AG09309 (cell line): ENCODE measurements at regions not wholly inside any gene's neighbourhood (a gene's known extent, or its start where the extent isn't known, plus 50 kb on each side); places are given as distances from the start of the nearest gene placed in this dataset.

Experiments used
- DNase-seq: peaks from one replicate; pipeline ENCODE4 v3.0.0-alpha.2; 2010; ENCODE audit warnings: low read depth
- H3K4me3 ChIP-seq: 2 replicates; pipeline ENCODE4 v1.5.1; 2011; ENCODE audit warnings: mild to moderate bottlenecking, low read depth, low read length, moderate library complexity; ENCODE audit not compliant: control insufficient read depth
- CTCF ChIP-seq: IDR thresholded peaks from 2 replicates; pipeline ENCODE4 v1.5.1; 2011; ENCODE audit warnings: mild to moderate bottlenecking, low read depth, low read length, inconsistent platforms; ENCODE audit not compliant: insufficient read depth, control insufficient read depth; ENCODE audit errors: missing control alignments

- no peak for TF ChIP-seq CTCF
- H3K4me3 ChIP-seq: no peak overlapping the region
- no peak for DNase-seq
These were observed 634.9 kb upstream of the CFAP20DC start for GRCh38 chr3:59684766-59685165.

GRCh38 chr3:59680919-59681318, 631.1 kb upstream of the CFAP20DC start:
- TF ChIP-seq CTCF: no peak
- DNase-seq: no peak

GRCh38 chr3:59677747-59678702, 628.2 kb upstream of the CFAP20DC start:
- no peak for DNase-seq
- no peak overlapping the region for H3K4me3 ChIP-seq
- no peak for TF ChIP-seq CTCF

More at GRCh38 chr3:59680919-59681318, 631.1 kb upstream of the CFAP20DC start:
- H3K4me3 ChIP-seq: no peak overlapping the region

- TF ChIP-seq CTCF: no peak
- DNase-seq: no peak
- no peak overlapping the region for H3K4me3 ChIP-seq
These were observed 625.7 kb upstream of the CFAP20DC start for GRCh38 chr3:59675495-59675894.

GRCh38 chr3:59663076-59663850, 613.4 kb upstream of the CFAP20DC start:
- TF ChIP-seq CTCF: no peak
- DNase-seq: no peak

GRCh38 chr3:59660852-59661625, 611.2 kb upstream of the CFAP20DC start:
- no peak overlapping the region for H3K4me3 ChIP-seq
- TF ChIP-seq CTCF: no peak
- DNase-seq: no peak

More at GRCh38 chr3:59663076-59663850, 613.4 kb upstream of the CFAP20DC start:
- H3K4me3 ChIP-seq: no peak overlapping the region
